UCSD-AML1 (cell line): ENCODE measurements at regions not wholly inside any gene's neighbourhood (a gene's known extent, or its start where the extent isn't known, plus 50 kb on each side); places are given as distances from the start of the nearest gene placed in this dataset.

Experiments used
- DNase-seq: peaks from one replicate; lab custom pipeline; 2025; ENCODE audit not compliant: unreplicated experiment; lab: John Stamatoyannopoulos, UW

- no peak for DNase-seq
These were observed 49.9 kb downstream of the RIN2 start for GRCh38 chr20:19807946-19808330.

- no peak for DNase-seq
These were observed 50.4 kb downstream of the RIN2 start for GRCh38 chr20:19808498-19808897.

- DNase-seq, result no peak
These were observed 51.4 kb downstream of the RIN2 start for GRCh38 chr20:19809505-19809904.

GRCh38 chr20:19811231-19811630 is 53.2 kb downstream of the RIN2 start:
- DNase-seq, result no peak

- no peak for DNase-seq
These were observed 54.0 kb downstream of the RIN2 start for GRCh38 chr20:19812056-19812455.

- DNase-seq, result no peak
These were observed 54.6 kb downstream of the RIN2 start for GRCh38 chr20:19812696-19813095.

- DNase-seq, result no peak
These were observed 56.0 kb downstream of the RIN2 start for GRCh38 chr20:19813846-19814640.

GRCh38 chr20:19815553-19815991 is 57.5 kb downstream of the RIN2 start:
- DNase-seq, result no peak

- no peak for DNase-seq
These were observed 58.3 kb downstream of the RIN2 start for GRCh38 chr20:19816386-19816785.

GRCh38 chr20:19817017-19817416 is 59.0 kb downstream of the RIN2 start:
- DNase-seq, result no peak

GRCh38 chr20:19819149-19819548 is 61.1 kb downstream of the RIN2 start:
- no peak for DNase-seq

GRCh38 chr20:19820555-19821211 is 62.6 kb downstream of the RIN2 start:
- no peak for DNase-seq

- no peak for DNase-seq
These were observed 63.5 kb downstream of the RIN2 start for GRCh38 chr20:19821606-19822005.

- DNase-seq, result no peak
These were observed 65.2 kb downstream of the RIN2 start for GRCh38 chr20:19823216-19823615.

GRCh38 chr20:19823971-19824370 is 65.9 kb downstream of the RIN2 start:
- no peak for DNase-seq

GRCh38 chr20:19824861-19825260 is 66.8 kb downstream of the RIN2 start:
- DNase-seq, result no peak

GRCh38 chr20:19826179-19826914 is 68.3 kb downstream of the RIN2 start:
- no peak for DNase-seq

GRCh38 chr20:19827818-19828217 is 69.8 kb downstream of the RIN2 start:
- DNase-seq, result no peak

GRCh38 chr20:19828232-19828631 is 70.2 kb downstream of the RIN2 start:
- DNase-seq, result no peak

- no peak for DNase-seq
These were observed 72.2 kb downstream of the RIN2 start for GRCh38 chr20:19830211-19830785.

GRCh38 chr20:19832875-19833274 is 74.8 kb downstream of the RIN2 start:
- no peak for DNase-seq

- DNase-seq, result no peak
These were observed 75.3 kb downstream of the RIN2 start for GRCh38 chr20:19833395-19833794.
